ENCODE measurements at regions not wholly inside any gene's neighbourhood (a gene's known extent, or its start where the extent isn't known, plus 50 kb on each side); places are given as distances from the start of the nearest gene placed in this dataset.

- TF ChIP-seq TAF1 (conservative IDR thresholded peaks at IDR 0.05) (no peak), MAX (IDR thresholded peaks at IDR 0.05) (no peak), FOXA1 (IDR thresholded peaks at IDR 0.05) (no peak), EGR1 (IDR thresholded peaks at IDR 0.05; ENCODE audit: low read depth in 2 of 2) (no peak), REST (IDR thresholded peaks at IDR 0.05) (no peak), ZBTB33 (IDR thresholded peaks at IDR 0.05) (no peak), SP1 (IDR thresholded peaks at IDR 0.05) (no peak), FOXA2 (IDR thresholded peaks at IDR 0.05) (no peak), HNF4G (IDR thresholded peaks at IDR 0.05) (no peak), JUND (IDR thresholded peaks at IDR 0.05) (no peak), YY1 (IDR thresholded peaks at IDR 0.05) (no peak), NR2F2 (IDR thresholded peaks at IDR 0.05) (no peak), RXRA (IDR thresholded peaks at IDR 0.05) (no peak), GABPA (IDR thresholded peaks at IDR 0.05 in 1 of 2, conservative IDR thresholded peaks at IDR 0.05 in 1 of 2) (no peak), ATF3 (IDR thresholded peaks at IDR 0.05) (no peak), CTCF (IDR thresholded peaks at IDR 0.05; ENCODE audit: low read depth, low read length, missing input control) (no peak), HNF4A (conservative IDR thresholded peaks at IDR 0.05) (no peak), RAD21 (IDR thresholded peaks at IDR 0.05) (no peak)
- Histone ChIP-seq H3K4me3 (ENCODE audit: low read depth in 1 of 3, low read length in 3 of 3) (no peak overlapping the region), H3K36me3 (ENCODE audit: control insufficient read depth in 4 of 4, insufficient read depth in 3 of 4, low read depth in 1 of 4, low read length in 3 of 4) (no peaks in the 10 kb centered on the region), H3K27ac (ENCODE audit: low read depth in 1 of 2, low read length in 2 of 2) (no peak overlapping the region), H3K4me1 (ENCODE audit: control insufficient read depth in 4 of 4, insufficient read depth in 4 of 4, low read length in 3 of 4) (peaks cover 0 to 14% (median 9%) of the 10 kb centered on the region in 4 donors), H3K9ac (ENCODE audit: low read depth in 1 of 2, low read length in 2 of 2) (no peak overlapping the region), H3K27me3 (ENCODE audit: control insufficient read depth in 4 of 4, insufficient read depth in 4 of 4, low read length in 3 of 4) (no peaks in the 10 kb centered on the region), H3K9me3 (ENCODE audit: control insufficient read depth in 4 of 4, low read length in 3 of 4) (no peaks in the 10 kb centered on the region)
- no peak for DNase-seq (ENCODE audit: low spot score)
- WGBS, result 83% methylated on average over 4 of the region's 4 CpGs
Observed at GRCh38 chr15:45801543-45801942, 166.7 kb downstream of the SQOR start.
